Esophagus muscularis mucosa (tissue), 4 donors: ENCODE measurements at regions not wholly inside any gene's neighbourhood (a gene's known extent, or its start where the extent isn't known, plus 50 kb on each side); places are given as distances from the start of the nearest gene placed in this dataset.

Experiments
- DNase-seq: peaks from one replicate; pipeline ENCODE4 v3.0.0-alpha.2; 2017; ENCODE audit errors: extremely low spot score
- H3K27ac ChIP-seq, 4 donors: fragments of 200-600 bp; sonication (generic); replicated peaks in 1 of 4; 1 replicate in 3 of 4; 2 replicates in 1 of 4; pipeline ENCODE4 v1.5.1; 2016 to 2019; ENCODE audit warnings: mild to moderate bottlenecking in 1 of 4
- H3K27me3 ChIP-seq, 4 donors: fragments of 200-600 bp; sonication (generic); one replicate each; pipeline versions ENCODE4 v1.5.1 to v1.6.0; 2016 to 2019
- H3K36me3 ChIP-seq, 4 donors: fragments of 200-600 bp; sonication (generic); one replicate each; pipeline ENCODE4 v1.5.1; 2016 to 2019
- H3K4me1 ChIP-seq, 4 donors: fragments of 200-600 bp; sonication (generic); one replicate each; pipeline ENCODE4 v1.5.1; 2016 to 2019
- H3K4me3 ChIP-seq, 4 donors: fragments of 200-600 bp; sonication (generic); 1 replicate in 2 of 4; 2 replicates in 2 of 4; pipeline ENCODE4 v1.5.1; 2016 to 2019; ENCODE audit warnings: mild to moderate bottlenecking in 4 of 4, moderate library complexity in 1 of 4
- H3K9me3 ChIP-seq, 4 donors: fragments of 200-600 bp; sonication (generic); 1 replicate in 3 of 4; 2 replicates in 1 of 4; pipeline ENCODE4 v1.5.1; 2016 to 2019
- CTCF ChIP-seq, 3 experiments: fragments of 200-600 bp in 2 of 3; fragments of 450-650 bp in 1 of 3; sonication (generic) in 2 of 3; IDR thresholded peaks; one replicate each; pipeline ENCODE4 v1.5.1; 2017 to 2019; ENCODE audit warnings: antibody characterized with exemption in 3 of 3, mild to moderate bottlenecking in 2 of 3, moderate library complexity in 1 of 3
- EP300 ChIP-seq: sonication (generic); formaldehyde crosslinking; IDR thresholded peaks from one replicate; pipeline ENCODE4 v1.6.1; 2017; ENCODE audit warnings: antibody characterized with exemption
- POLR2A ChIP-seq: fragments of 450-650 bp; IDR thresholded peaks from one replicate; pipeline ENCODE4 v1.6.1; 2017; ENCODE audit warnings: antibody characterized with exemption, moderate library complexity, mild to moderate bottlenecking, low read depth
- POLR2AphosphoS5 ChIP-seq, 2 donors: sonication (generic); formaldehyde crosslinking; IDR thresholded peaks; one replicate each; pipeline ENCODE4 v1.6.1; 2017; ENCODE audit warnings: antibody characterized with exemption in 2 of 2
- WGBS: methylation state at CpG from one replicate; pipeline ENCODE4 v1.1.5; 2018; 5-methylcytosine and 5-hydroxymethylcytosine counted together
- intact Hi-C: fragments of 100-400 bp; cut with DNase I; formaldehyde crosslinking; loops from one replicate; pipeline ENCODE4 v1.15.1; 2023

- H3K36me3 ChIP-seq: no peaks in the 10 kb centered on the region
- no peak for DNase-seq
- H3K4me1 ChIP-seq: no peaks in the 10 kb centered on the region
- 89% methylated on average over 3 of the region's 3 CpGs for WGBS
- intact Hi-C loops: no loop called here
- TF ChIP-seq POLR2A: no peak
- no peak for TF ChIP-seq EP300
- no peak for TF ChIP-seq POLR2AphosphoS5 (IDR thresholded peaks at IDR 0.05)
- H3K9me3 ChIP-seq: no peaks in the 10 kb centered on the region
- no peak overlapping the region for H3K4me3 ChIP-seq
- H3K27me3 ChIP-seq: no peaks in the 10 kb centered on the region
- no peak overlapping the region for H3K27ac ChIP-seq
Measured at GRCh38 chr10:3964516-3964915, 179.5 kb upstream of the KLF6 start.

GRCh38 chr10:3963191-3963673, 178.2 kb upstream of the KLF6 start:
- 75% methylated on average over 4 of the region's 4 CpGs for WGBS
- H3K27me3 ChIP-seq: no peaks in the 10 kb centered on the region
- no peaks in the 10 kb centered on the region for H3K4me1 ChIP-seq
- no peak overlapping the region for H3K27ac ChIP-seq
- intact Hi-C loops: no loop called here
- TF ChIP-seq POLR2A (no peak), POLR2AphosphoS5 (IDR thresholded peaks at IDR 0.05) (no peak), EP300 (no peak), CTCF (IDR thresholded peaks at IDR 0.05) (no peak)
- no peak overlapping the region for H3K4me3 ChIP-seq
- no peaks in the 10 kb centered on the region for H3K36me3 ChIP-seq
- no peak for DNase-seq
- no peaks in the 10 kb centered on the region for H3K9me3 ChIP-seq

- 85% methylated on average over 4 of the region's 4 CpGs for WGBS
- no peak for TF ChIP-seq POLR2AphosphoS5 (IDR thresholded peaks at IDR 0.05)
- Histone ChIP-seq H3K9me3 (no peaks in the 10 kb centered on the region), H3K36me3 (no peaks in the 10 kb centered on the region), H3K4me1 (no peaks in the 10 kb centered on the region), H3K27ac (no peak overlapping the region), H3K27me3 (no peaks in the 10 kb centered on the region), H3K4me3 (no peak overlapping the region)
- DNase-seq: no peak
- intact Hi-C loops: no loop called here
Measured at GRCh38 chr10:3961082-3961481, 176.1 kb upstream of the KLF6 start.

GRCh38 chr10:3960496-3960895, 175.5 kb upstream of the KLF6 start:
- Histone ChIP-seq H3K4me3 (no peak overlapping the region), H3K27ac (no peak overlapping the region), H3K9me3 (no peaks in the 10 kb centered on the region), H3K4me1 (no peaks in the 10 kb centered on the region), H3K36me3 (no peaks in the 10 kb centered on the region), H3K27me3 (no peaks in the 10 kb centered on the region)
- WGBS: 82% methylated on average over 5 of the region's 5 CpGs
- no peak for DNase-seq
- intact Hi-C loops: no loop called here
- TF ChIP-seq CTCF (IDR thresholded peaks at IDR 0.05): no peak
- no peak for TF ChIP-seq EP300
- no peak for TF ChIP-seq POLR2A
- TF ChIP-seq POLR2AphosphoS5 (IDR thresholded peaks at IDR 0.05): no peak

- intact Hi-C loops: no loop called here
- WGBS: 73% methylated on average over 17 of the region's 17 CpGs
- Histone ChIP-seq H3K9me3 (no peaks in the 10 kb centered on the region), H3K4me3 (no peak overlapping the region), H3K27me3 (no peaks in the 10 kb centered on the region), H3K4me1 (no peaks in the 10 kb centered on the region), H3K27ac (no peak overlapping the region), H3K36me3 (no peaks in the 10 kb centered on the region)
- TF ChIP-seq POLR2A: no peak
- no peak for TF ChIP-seq CTCF (IDR thresholded peaks at IDR 0.05)
- no peak for TF ChIP-seq EP300
- TF ChIP-seq POLR2AphosphoS5 (IDR thresholded peaks at IDR 0.05): no peak
- DNase-seq: peak; percentile 83
Measured at GRCh38 chr10:3959370-3960325, 174.6 kb upstream of the KLF6 start.
